ENCODE measurements at regions not wholly inside any gene's neighbourhood (a gene's known extent, or its start where the extent isn't known, plus 50 kb on each side); places are given as distances from the start of the nearest gene placed in this dataset.

DNA sequence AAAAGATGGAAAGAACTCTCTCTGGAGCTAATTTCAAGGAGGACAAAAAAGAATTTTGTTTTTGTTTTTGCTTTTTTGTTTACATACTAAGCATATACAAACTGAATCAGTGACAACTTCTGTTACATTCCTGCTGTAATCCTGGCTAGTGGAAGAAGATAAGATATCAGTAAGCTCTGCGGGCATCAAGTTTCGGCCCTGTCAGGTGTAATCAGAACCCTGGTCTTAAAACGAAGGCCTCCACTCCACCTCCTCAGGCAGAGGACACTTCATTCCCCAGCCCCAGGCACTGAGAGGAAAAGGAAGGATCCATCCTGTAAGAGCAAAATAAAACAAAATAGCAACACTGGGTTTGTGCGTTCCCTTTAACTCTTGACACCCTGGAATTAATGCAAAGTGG, 88.9 kb upstream of the ARHGAP29 start:
- TF ChIP-seq CTCF (IDR thresholded peaks at IDR 0.05; ENCODE audit: low read depth, low read length, poor library complexity, severe bottlenecking) (no peak), EZH2phosphoT487 (IDR thresholded peaks at IDR 0.05; ENCODE audit: borderline replicate concordance, low read length) (no peak)

Data from DOHH2 (cell line).